Activated CD4-positive, alpha-beta T cell treated with anti-CD3 and anti-CD28 coated beads, Interleukin-10, Interleukin-2, amounts not matched to agents 100 ng/mL and 50 ng/mL, durations not matched to agents 16 hours and 8 hours (primary cell): ENCODE measurements at regions not wholly inside any gene's neighbourhood (a gene's known extent, or its start where the extent isn't known, plus 50 kb on each side); places are given as distances from the start of the nearest gene placed in this dataset.
A peak's percentile ranks its signal among the peaks of the same experiment; 100 is the strongest.
"Not testable (repeated sequence)": the region's sequence is repeated elsewhere in the genome, so short reads cannot be mapped to it uniquely, and the experiment has no call there.

ENCODE experiments used
- DNase-seq: peaks from one replicate; pipeline ENCODE4 v3.0.0-alpha.2; 2020

- no peak for DNase-seq
Measured at GRCh38 chr18:11454040-11454439, 155.4 kb upstream of the SLC35G4 start.

DNA sequence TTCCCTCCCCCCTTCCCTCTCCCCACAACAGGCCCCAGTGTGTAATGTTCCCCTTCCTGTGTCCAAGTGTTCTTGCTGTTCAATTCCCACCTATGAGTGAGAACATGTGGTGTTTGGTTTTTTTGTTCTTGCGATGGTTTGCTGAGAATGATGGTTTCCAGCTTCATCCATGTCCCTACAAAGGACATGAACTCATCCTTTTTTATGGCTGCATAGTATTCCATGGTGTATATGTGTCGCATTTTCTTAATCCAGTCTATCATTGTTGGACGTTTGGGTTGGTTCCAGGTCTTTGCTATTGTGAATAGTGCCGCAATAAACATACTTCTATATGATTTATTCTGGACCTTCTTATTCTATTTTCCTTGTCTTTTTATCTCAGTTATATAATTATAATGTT is 165.2 kb upstream of the SLC35G4 start:
- DNase-seq: not testable (repeated sequence)

GRCh38 chr18:11437046-11437445 is 172.3 kb upstream of the SLC35G4 start:
- no peak for DNase-seq

- DNase-seq: no peak
Measured at GRCh38 chr18:11432360-11432811, 177.0 kb upstream of the SLC35G4 start.

- no peak for DNase-seq
Measured at GRCh38 chr18:11429876-11430275, 179.5 kb upstream of the SLC35G4 start.

GRCh38 chr18:11425211-11425610 is 184.2 kb upstream of the SLC35G4 start:
- DNase-seq: no peak

GRCh38 chr18:11419338-11419737 is 190.1 kb upstream of the SLC35G4 start:
- DNase-seq: no peak

GRCh38 chr18:11412811-11413210 is 196.6 kb upstream of the SLC35G4 start:
- DNase-seq: no peak

- DNase-seq: no peak
Measured at GRCh38 chr18:11411048-11411447, 198.3 kb upstream of the SLC35G4 start.

DNA sequence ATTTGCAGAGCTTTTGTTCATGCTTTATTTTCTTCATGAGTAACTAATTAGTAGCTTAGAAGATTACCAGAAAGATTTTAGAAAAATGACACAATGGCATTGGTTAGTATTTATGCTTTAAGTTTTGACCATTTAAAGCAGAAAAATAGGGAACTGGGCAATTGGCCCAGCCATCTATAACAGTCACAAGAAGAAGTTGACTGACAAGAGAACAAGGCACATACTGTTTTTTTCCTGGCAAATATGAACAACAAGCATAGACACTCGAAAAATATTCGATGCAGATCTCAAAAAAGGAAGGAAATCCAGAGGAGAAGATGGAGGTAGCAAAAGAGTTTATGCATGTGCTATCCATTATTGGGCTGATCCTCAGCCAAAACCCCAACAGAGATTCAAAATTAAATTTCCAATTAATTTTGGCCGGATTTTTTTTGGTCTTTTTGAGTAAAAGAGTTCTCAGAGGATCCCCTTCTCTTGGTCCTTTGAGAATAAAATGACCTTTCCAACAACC is 200.8 kb upstream of the SLC35G4 start:
- DNase-seq: no peak

- DNase-seq: no peak
Measured at GRCh38 chr18:11407940-11408339, 201.5 kb upstream of the SLC35G4 start.

DNA sequence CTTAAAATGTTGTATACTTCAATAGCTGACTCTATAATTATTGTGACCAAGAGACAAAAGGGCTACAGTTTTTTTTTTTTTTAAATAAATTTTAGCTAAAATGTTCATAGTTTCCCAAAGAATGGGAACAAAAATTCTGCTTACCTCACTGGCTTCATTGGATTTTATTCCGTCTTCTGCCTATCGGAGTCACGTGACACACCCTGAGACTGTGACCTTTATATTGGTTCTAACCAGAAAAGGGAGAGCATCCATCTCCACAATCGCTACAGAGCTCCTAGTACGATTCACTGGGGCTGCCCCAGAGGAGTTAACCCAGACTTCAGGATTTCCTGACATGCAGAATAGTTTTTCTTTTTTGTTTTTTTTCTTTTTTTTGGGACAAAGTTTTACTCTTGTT is 203.6 kb upstream of the SLC35G4 start:
- no peak for DNase-seq

DNA sequence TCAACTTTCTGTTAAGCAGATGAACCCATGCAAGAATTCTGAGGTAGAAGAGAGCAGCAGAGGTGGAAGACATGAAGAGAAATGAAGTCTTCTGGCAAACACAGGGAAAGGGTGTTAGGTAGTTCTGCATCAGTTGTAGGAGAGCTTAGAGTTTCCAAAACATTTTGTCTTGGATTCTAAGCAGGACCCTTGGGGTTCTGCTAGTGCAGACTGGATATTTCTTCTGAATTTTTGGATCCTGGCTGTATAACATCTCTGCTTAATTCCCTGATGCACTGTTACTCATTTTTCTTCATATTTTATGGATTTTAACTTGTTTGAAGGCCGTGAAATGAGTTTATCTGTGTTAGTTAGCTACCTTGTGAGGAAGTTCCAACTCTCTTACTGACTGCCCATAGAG is 208.7 kb upstream of the SLC35G4 start:
- no peak for DNase-seq

DNA sequence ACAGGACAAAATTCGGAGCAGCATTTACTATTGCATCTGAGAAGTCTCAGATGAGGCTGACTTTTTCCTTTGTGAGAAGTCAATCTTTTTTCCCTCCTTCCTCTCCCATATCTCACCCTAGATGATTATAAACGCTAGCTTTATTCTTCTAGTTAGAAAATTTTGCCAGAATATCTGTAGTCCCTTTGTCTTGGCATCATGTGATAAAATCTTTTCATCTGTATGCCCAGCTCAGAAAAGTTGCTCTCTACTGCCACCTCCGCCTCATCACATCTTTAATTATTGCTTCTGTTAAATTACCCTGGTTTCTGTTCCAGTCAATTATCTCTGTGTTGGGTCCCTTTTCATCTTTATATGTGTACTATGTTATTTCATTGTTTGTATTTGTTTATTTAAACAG is 210.8 kb upstream of the SLC35G4 start:
- DNase-seq: no peak

DNA sequence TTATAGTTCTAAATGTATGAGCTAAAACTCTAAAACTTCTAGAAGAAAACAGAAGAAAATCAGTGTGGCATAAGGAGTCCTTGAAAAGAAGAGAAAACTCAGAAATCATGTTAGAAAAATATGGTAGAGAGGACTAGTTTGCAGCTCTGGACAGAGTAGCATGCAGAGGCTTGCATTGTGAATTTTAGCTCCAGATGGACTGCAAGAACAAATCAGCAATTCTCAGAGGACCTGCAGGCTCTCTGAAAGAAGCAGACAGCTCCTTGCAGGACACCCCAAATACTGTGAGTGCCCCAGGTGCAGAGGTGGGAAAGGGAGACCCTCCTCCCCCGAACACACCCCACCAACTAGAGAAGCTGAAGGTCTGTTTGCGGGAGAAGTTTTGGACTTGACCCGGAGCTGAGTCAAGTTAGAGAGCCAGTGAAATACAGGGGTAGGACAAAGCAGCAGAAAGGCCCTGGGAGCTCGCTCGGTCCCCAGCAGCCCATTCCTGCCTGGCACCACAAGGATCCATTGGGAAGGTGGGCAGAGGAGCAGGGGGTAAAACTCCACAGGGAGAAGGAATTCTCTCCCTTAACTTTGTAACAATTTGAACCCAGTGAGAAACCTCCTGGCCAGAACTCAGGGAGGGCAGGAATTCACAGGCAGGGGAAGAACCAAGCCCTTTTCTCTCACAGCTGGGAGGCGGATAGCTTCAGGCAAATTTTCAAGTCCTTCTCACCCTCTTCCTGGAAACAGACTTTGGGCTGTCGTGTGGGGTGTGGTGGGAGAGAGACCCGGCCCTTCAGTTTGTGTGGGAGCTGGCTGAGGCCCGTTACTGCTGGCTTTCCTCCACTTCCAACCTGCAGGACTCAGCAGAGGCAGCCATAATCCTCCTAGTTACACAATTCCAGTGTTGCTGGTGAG is 216.2 kb upstream of the SLC35G4 start:
- DNase-seq: no peak

DNA sequence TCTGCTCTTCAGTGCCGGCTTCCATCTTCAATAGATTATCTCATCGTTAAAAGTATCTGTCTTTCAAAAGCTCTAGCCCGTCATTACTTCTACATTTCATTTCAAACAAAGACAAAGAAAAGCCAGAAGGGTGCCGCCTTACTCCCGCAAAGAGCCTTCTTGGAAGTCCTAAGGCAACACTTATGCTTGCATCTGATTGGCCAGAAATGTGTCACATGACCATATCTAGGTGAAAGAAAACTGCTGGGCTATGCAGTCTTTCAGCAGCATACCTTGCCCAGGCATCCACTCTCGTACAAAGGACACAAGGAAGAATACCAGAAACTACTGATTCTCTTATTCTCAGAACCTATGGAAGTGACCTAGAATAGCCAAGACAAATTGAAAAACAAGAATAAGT is 217.1 kb upstream of the SLC35G4 start:
- no peak for DNase-seq

GRCh38 chr18:11391661-11392060 is 217.7 kb upstream of the SLC35G4 start:
- no peak for DNase-seq

GRCh38 chr18:11388755-11389680 is 220.4 kb upstream of the SLC35G4 start:
- no peak for DNase-seq

GRCh38 chr18:11387880-11388279 is 221.5 kb upstream of the SLC35G4 start:
- DNase-seq: peak; percentile 4

- no peak for DNase-seq
Measured at GRCh38 chr18:11383381-11383780, 226.0 kb upstream of the SLC35G4 start.

DNA sequence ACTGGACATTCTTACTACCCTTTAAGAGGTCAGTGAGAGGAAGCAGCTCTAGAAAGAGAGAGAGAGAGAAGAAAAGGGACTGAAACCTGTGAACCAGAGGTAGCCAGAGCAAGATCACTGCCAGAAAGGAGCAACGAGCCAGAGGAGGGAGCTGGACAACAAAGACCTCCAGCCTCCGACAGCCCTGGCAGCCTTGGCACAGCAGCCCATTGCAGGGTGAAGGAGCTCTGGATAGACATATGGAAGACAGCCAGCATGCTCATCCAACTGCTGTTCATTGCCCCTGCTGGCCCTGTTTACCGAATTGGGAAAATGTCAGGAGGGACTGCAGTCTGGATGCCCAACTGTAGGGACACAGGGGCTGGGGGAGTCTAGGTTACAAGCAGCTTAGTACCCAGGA is 228.4 kb upstream of the SLC35G4 start:
- DNase-seq: no peak

DNA sequence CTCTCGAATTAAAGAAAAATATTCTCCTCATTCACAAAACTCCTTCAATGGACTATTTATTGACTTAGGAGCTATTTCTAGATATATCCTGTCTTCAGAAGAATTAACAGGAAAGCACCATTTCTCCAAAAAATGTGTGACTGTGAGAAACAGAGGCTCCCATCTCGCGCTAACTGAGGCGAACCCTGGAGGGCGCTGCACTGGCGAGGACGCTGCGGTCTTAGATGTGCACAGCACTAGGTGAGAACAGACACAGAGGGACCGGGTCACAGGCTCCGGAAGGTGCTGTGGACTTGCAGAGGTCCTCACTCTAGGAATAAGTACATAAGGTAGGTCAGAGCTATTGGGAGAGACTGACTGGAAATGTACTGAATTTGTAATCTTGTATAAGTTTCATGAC is 229.7 kb upstream of the SLC35G4 start:
- no peak for DNase-seq

DNA sequence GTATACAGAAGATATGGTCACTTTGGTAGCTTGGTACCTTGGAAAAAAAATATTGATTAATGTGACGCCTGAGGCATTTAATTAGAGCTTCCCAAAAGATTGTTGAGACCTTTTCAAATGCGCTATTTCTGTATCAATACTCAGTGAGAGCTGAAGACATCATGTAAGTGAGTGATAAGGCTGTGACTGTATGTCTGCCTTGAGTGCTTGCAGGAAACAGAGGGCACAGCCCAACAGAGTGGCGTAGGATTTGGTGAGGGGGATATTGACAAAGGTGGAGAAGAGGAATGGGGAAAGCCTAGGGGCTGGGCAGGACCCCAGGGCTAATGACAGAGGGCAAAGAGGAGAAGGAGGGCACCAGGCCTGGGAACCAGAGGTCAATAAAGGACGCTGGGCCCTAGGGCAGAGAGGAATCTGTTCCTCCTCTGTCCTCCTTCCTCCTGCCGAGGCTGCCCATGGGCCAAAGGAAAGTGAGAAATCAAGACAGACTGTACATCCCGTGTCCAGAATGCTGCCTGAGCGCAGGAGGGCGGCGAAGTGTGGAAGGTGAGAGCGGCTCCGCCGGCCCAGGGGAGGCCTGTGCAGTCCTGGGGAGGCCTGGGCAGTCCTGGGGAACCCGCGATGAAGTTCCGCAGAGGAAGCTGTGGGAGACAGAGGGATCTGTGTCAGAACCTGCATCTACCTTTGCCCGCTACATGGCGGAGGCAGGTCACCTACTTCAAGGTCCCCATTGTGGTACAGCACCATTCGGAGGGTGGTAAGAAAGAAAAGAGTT is 228.6 kb upstream of the PIEZO2 start:
- DNase-seq: no peak
